ENCODE measurements at regions not wholly inside any gene's neighbourhood (a gene's known extent, or its start where the extent isn't known, plus 50 kb on each side); places are given as distances from the start of the nearest gene placed in this dataset.
"Not testable (repeated sequence)": the region's sequence is repeated elsewhere in the genome, so short reads cannot be mapped to it uniquely, and the experiment has no call there.

- not testable (repeated sequence) for H2BK15ac ChIP-seq (ENCODE audit: low read depth, poor library complexity, severe bottlenecking); H3K14ac ChIP-seq (ENCODE audit: low read length in 2 of 2); H2AK5ac ChIP-seq (ENCODE audit: low read length, severe bottlenecking); H3K9me3 ChIP-seq (ENCODE audit: control insufficient read depth, low read length); H2AFZ ChIP-seq (ENCODE audit: low read depth, low read length); H3K4me2 ChIP-seq (ENCODE audit: low read length, poor library complexity, severe bottlenecking); H2BK5ac ChIP-seq (ENCODE audit: low read depth, low read length, poor library complexity, severe bottlenecking); H3K27ac ChIP-seq (ENCODE audit: low read length, poor library complexity, severe bottlenecking); H3K4me1 ChIP-seq (ENCODE audit: control insufficient read depth, insufficient read depth, low read depth, low read length); H3K18ac ChIP-seq (ENCODE audit: low read depth in 1 of 2, low read length in 2 of 2); H3K4me3 ChIP-seq (ENCODE audit: insufficient read depth in 1 of 2, low read depth in 1 of 2, low read length in 2 of 2); H2BK120ac ChIP-seq (ENCODE audit: low read depth, low read length); H4K8ac ChIP-seq (ENCODE audit: low read length); H4K91ac ChIP-seq (ENCODE audit: low read length); H3K23ac ChIP-seq (ENCODE audit: low read length in 2 of 2); H2BK12ac ChIP-seq (ENCODE audit: low read length in 2 of 2); H3K36me3 ChIP-seq (ENCODE audit: control insufficient read depth in 1 of 2, insufficient read depth in 2 of 2, low read depth in 1 of 2, low read length in 2 of 2); H3K79me1 ChIP-seq (replicated peaks; ENCODE audit: low read length, poor library complexity, severe bottlenecking); DNase-seq; H3K4ac ChIP-seq (ENCODE audit: low read depth in 1 of 2, low read length in 2 of 2); H3K27me3 ChIP-seq (ENCODE audit: control insufficient read depth in 1 of 2, insufficient read depth in 1 of 2, low read length in 2 of 2); H3K9ac ChIP-seq (ENCODE audit: low read length)
- 100% methylated on average over 2 of the region's 6 CpGs for WGBS
Observed at GRCh38 chr2:111309231-111310075, 188.7 kb downstream of the BCL2L11 start.

GRCh38 chr2:111310395-111310794 is 189.7 kb downstream of the BCL2L11 start:
- not testable (repeated sequence) for H2AK5ac ChIP-seq (ENCODE audit: low read length, severe bottlenecking); H2AFZ ChIP-seq (ENCODE audit: low read depth, low read length); H3K27me3 ChIP-seq (ENCODE audit: control insufficient read depth in 1 of 2, insufficient read depth in 1 of 2, low read length in 2 of 2); H3K23ac ChIP-seq (ENCODE audit: low read length in 2 of 2); H3K18ac ChIP-seq (ENCODE audit: low read depth in 1 of 2, low read length in 2 of 2); H4K8ac ChIP-seq (ENCODE audit: low read length); H3K9ac ChIP-seq (ENCODE audit: low read length); H3K4ac ChIP-seq (ENCODE audit: low read depth in 1 of 2, low read length in 2 of 2); H2BK12ac ChIP-seq (ENCODE audit: low read length in 2 of 2); H3K27ac ChIP-seq (ENCODE audit: low read length, poor library complexity, severe bottlenecking); H3K14ac ChIP-seq (ENCODE audit: low read length in 2 of 2); H3K9me3 ChIP-seq (ENCODE audit: control insufficient read depth, low read length); H2BK15ac ChIP-seq (ENCODE audit: low read depth, poor library complexity, severe bottlenecking); H3K4me2 ChIP-seq (ENCODE audit: low read length, poor library complexity, severe bottlenecking); H3K4me1 ChIP-seq (ENCODE audit: control insufficient read depth, insufficient read depth, low read depth, low read length); H2BK5ac ChIP-seq (ENCODE audit: low read depth, low read length, poor library complexity, severe bottlenecking); H3K4me3 ChIP-seq (ENCODE audit: insufficient read depth in 1 of 2, low read depth in 1 of 2, low read length in 2 of 2); H4K91ac ChIP-seq (ENCODE audit: low read length); H3K79me1 ChIP-seq (replicated peaks; ENCODE audit: low read length, poor library complexity, severe bottlenecking); H2BK120ac ChIP-seq (ENCODE audit: low read depth, low read length); H3K36me3 ChIP-seq (ENCODE audit: control insufficient read depth in 1 of 2, insufficient read depth in 2 of 2, low read depth in 1 of 2, low read length in 2 of 2); DNase-seq
- WGBS, result no CpG with 5 or more reads among the region's 8 CpGs

GRCh38 chr2:111311568-111311967 is 190.9 kb downstream of the BCL2L11 start:
- not testable (repeated sequence) for H3K4me1 ChIP-seq (ENCODE audit: control insufficient read depth, insufficient read depth, low read depth, low read length); H4K91ac ChIP-seq (ENCODE audit: low read length); H2AFZ ChIP-seq (ENCODE audit: low read depth, low read length); H3K23ac ChIP-seq (ENCODE audit: low read length in 2 of 2); H2BK15ac ChIP-seq (ENCODE audit: low read depth, poor library complexity, severe bottlenecking); H3K4me3 ChIP-seq (ENCODE audit: insufficient read depth in 1 of 2, low read depth in 1 of 2, low read length in 2 of 2); H2BK5ac ChIP-seq (ENCODE audit: low read depth, low read length, poor library complexity, severe bottlenecking); H3K9ac ChIP-seq (ENCODE audit: low read length); DNase-seq; H2AK5ac ChIP-seq (ENCODE audit: low read length, severe bottlenecking); H3K14ac ChIP-seq (ENCODE audit: low read length in 2 of 2); H2BK12ac ChIP-seq (ENCODE audit: low read length in 2 of 2); H3K79me1 ChIP-seq (replicated peaks; ENCODE audit: low read length, poor library complexity, severe bottlenecking); H3K9me3 ChIP-seq (ENCODE audit: control insufficient read depth, low read length); H3K27ac ChIP-seq (ENCODE audit: low read length, poor library complexity, severe bottlenecking); H3K4me2 ChIP-seq (ENCODE audit: low read length, poor library complexity, severe bottlenecking); H3K36me3 ChIP-seq (ENCODE audit: control insufficient read depth in 1 of 2, insufficient read depth in 2 of 2, low read depth in 1 of 2, low read length in 2 of 2); H3K27me3 ChIP-seq (ENCODE audit: control insufficient read depth in 1 of 2, insufficient read depth in 1 of 2, low read length in 2 of 2); H3K18ac ChIP-seq (ENCODE audit: low read depth in 1 of 2, low read length in 2 of 2); H4K8ac ChIP-seq (ENCODE audit: low read length); H2BK120ac ChIP-seq (ENCODE audit: low read depth, low read length); H3K4ac ChIP-seq (ENCODE audit: low read depth in 1 of 2, low read length in 2 of 2)
- WGBS, result no CpG with 5 or more reads among the region's 6 CpGs

- H3K4me2 ChIP-seq (ENCODE audit: low read length, poor library complexity, severe bottlenecking); H2BK5ac ChIP-seq (ENCODE audit: low read depth, low read length, poor library complexity, severe bottlenecking); H2BK120ac ChIP-seq (ENCODE audit: low read depth, low read length); H2BK15ac ChIP-seq (ENCODE audit: low read depth, poor library complexity, severe bottlenecking); H2BK12ac ChIP-seq (ENCODE audit: low read length in 2 of 2); H3K9ac ChIP-seq (ENCODE audit: low read length); H3K79me1 ChIP-seq (replicated peaks; ENCODE audit: low read length, poor library complexity, severe bottlenecking); H3K14ac ChIP-seq (ENCODE audit: low read length in 2 of 2); H3K9me3 ChIP-seq (ENCODE audit: control insufficient read depth, low read length); H2AK5ac ChIP-seq (ENCODE audit: low read length, severe bottlenecking); H3K4ac ChIP-seq (ENCODE audit: low read depth in 1 of 2, low read length in 2 of 2); H3K4me1 ChIP-seq (ENCODE audit: control insufficient read depth, insufficient read depth, low read depth, low read length); H4K8ac ChIP-seq (ENCODE audit: low read length); H4K91ac ChIP-seq (ENCODE audit: low read length); H3K27ac ChIP-seq (ENCODE audit: low read length, poor library complexity, severe bottlenecking); H3K4me3 ChIP-seq (ENCODE audit: insufficient read depth in 1 of 2, low read depth in 1 of 2, low read length in 2 of 2); H2AFZ ChIP-seq (ENCODE audit: low read depth, low read length); H3K23ac ChIP-seq (ENCODE audit: low read length in 2 of 2); H3K36me3 ChIP-seq (ENCODE audit: control insufficient read depth in 1 of 2, insufficient read depth in 2 of 2, low read depth in 1 of 2, low read length in 2 of 2); H3K27me3 ChIP-seq (ENCODE audit: control insufficient read depth in 1 of 2, insufficient read depth in 1 of 2, low read length in 2 of 2): not testable (repeated sequence)
- H3K18ac ChIP-seq (ENCODE audit: low read depth in 1 of 2, low read length in 2 of 2), result peak overlapping the region in 1 of 2 experiments; percentile 73
- peak; percentile 77 for DNase-seq
- WGBS, result 68% methylated on average over 8 of the region's 15 CpGs
Observed at GRCh38 chr2:111312897-111313607, 192.3 kb downstream of the BCL2L11 start.

Measured in mesenchymal stem cell (in vitro differentiated cells and primary cell).